ENCODE measurements at regions not wholly inside any gene's neighbourhood (a gene's known extent, or its start where the extent isn't known, plus 50 kb on each side); places are given as distances from the start of the nearest gene placed in this dataset.

DNA sequence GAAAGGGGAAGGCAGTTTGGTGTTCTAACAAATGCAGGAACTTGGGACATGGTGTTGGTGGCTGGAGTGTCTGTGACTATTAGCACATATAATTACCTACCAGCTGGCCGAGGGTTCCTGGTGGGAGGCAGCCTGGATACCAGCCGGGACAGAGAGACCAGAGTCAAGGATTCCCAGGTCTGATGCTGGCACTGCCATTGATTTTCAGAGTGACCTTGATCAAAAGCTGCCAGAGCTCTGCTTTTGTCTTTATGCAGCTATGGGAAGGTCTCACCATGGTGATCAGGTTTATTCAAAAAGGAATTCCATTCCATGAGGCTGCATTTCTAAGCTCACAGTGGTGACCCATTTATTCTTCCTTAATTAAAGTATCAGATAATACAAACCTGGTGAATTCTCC, 101.0 kb upstream of the PWP1 start:
- 95% methylated on average over 2 of the region's 2 CpGs for WGBS
- no peak overlapping the region for H3K4me3 ChIP-seq (ENCODE audit: low read length in 2 of 2)
- no peak for DNase-seq (ENCODE audit: low read depth in 6 of 9, low spot score in 9 of 9)
- peaks cover 3% of the 10 kb centered on the region in 2 donors for H3K36me3 ChIP-seq (ENCODE audit: control insufficient read depth in 2 of 2, insufficient read depth in 2 of 2, low read length in 1 of 2)
- H3K4me1 ChIP-seq (ENCODE audit: control insufficient read depth in 2 of 2, insufficient read depth in 2 of 2, low read length in 2 of 2) = peaks cover 0 to 2% of the 10 kb centered on the region in 2 donors
- H3K27ac ChIP-seq (ENCODE audit: low read depth in 1 of 2, low read length in 1 of 2) = no peak overlapping the region
- H3K9me3 ChIP-seq (ENCODE audit: control insufficient read depth in 2 of 2, insufficient read depth in 1 of 2, low read length in 1 of 2) = no peaks in the 10 kb centered on the region
- peaks cover 0 to 26% of the 10 kb centered on the region in 2 donors for H3K27me3 ChIP-seq (ENCODE audit: control insufficient read depth in 2 of 2, insufficient read depth in 1 of 2, low read length in 1 of 2)

DNA sequence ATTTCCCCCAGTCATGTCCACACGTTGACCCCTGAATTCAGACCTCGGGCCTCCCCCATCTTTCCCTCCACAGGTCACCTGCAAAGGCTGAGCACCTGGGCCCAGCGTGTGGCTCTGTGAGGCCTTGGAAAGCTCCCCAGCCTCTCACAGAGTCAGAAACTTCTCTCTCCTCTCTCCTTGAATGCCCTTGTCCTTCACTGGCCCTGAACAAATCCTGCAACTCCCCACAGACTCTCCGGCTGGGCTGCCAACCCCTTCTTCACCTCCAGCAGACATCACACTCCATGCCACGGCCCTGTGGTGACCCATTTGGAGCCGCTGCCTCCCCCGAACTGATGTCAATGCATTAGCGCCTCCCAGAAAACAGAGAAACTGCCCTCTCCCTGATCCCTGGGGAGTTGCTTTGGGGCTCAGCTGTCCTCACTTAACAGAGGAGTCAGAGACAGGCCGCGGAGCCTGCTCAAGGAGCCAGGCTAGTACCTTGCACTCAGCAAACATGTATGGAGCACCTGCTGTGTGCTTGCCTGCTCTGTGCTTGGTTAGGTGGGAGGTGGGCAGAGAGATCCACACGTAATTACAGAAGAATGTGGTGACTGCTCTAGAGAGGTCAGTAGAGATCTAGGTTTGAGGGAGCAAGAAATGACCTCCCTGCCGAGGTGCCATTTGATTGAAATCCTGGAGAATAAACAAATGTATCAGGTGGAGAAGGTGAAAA, 99.2 kb upstream of the PWP1 start:
- Histone ChIP-seq H3K27ac (ENCODE audit: low read depth in 1 of 2, low read length in 1 of 2) (no peak overlapping the region), H3K36me3 (ENCODE audit: control insufficient read depth in 2 of 2, insufficient read depth in 2 of 2, low read length in 1 of 2) (peaks cover 3% of the 10 kb centered on the region in 2 donors), H3K9me3 (ENCODE audit: control insufficient read depth in 2 of 2, insufficient read depth in 1 of 2, low read length in 1 of 2) (no peaks in the 10 kb centered on the region), H3K4me3 (ENCODE audit: low read length in 2 of 2) (no peak overlapping the region), H3K4me1 (ENCODE audit: control insufficient read depth in 2 of 2, insufficient read depth in 2 of 2, low read length in 2 of 2) (peaks cover 0 to 2% of the 10 kb centered on the region in 2 donors), H3K27me3 (ENCODE audit: control insufficient read depth in 2 of 2, insufficient read depth in 1 of 2, low read length in 1 of 2) (peaks cover 0 to 10% of the 10 kb centered on the region in 2 donors)
- 97% methylated on average over 12 of the region's 12 CpGs for WGBS
- DNase-seq (ENCODE audit: low read depth in 6 of 9, low spot score in 9 of 9) = no peak

DNA sequence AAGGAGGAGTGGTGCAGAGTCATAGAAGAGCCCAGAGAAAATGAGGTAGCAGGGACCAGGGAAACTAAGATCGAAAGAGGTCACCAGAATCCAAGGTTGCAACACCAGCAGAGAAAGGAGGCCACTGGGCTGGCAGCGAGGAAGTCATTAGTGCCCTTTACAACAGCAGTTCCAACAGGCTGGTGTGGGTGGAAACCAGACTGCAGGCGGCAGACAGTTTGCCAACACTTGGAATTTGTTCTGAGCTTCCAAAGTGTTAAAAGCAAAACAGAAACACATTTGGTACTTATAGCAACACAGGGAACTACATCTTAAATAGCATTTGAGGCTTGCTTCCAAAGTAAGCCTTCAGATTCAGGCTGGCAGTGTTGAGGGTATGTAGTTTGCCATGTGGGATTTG, 95.2 kb upstream of the PWP1 start:
- Histone ChIP-seq H3K4me3 (ENCODE audit: low read length in 2 of 2) (no peak overlapping the region), H3K4me1 (ENCODE audit: control insufficient read depth in 2 of 2, insufficient read depth in 2 of 2, low read length in 2 of 2) (no peaks in the 10 kb centered on the region), H3K9me3 (ENCODE audit: control insufficient read depth in 2 of 2, insufficient read depth in 1 of 2, low read length in 1 of 2) (peaks cover 0 to 2% of the 10 kb centered on the region in 2 donors), H3K27ac (ENCODE audit: low read depth in 1 of 2, low read length in 1 of 2) (no peak overlapping the region), H3K27me3 (ENCODE audit: control insufficient read depth in 2 of 2, insufficient read depth in 1 of 2, low read length in 1 of 2) (no peaks in the 10 kb centered on the region), H3K36me3 (ENCODE audit: control insufficient read depth in 2 of 2, insufficient read depth in 2 of 2, low read length in 1 of 2) (no peaks in the 10 kb centered on the region)
- DNase-seq (ENCODE audit: low read depth in 6 of 9, low spot score in 9 of 9) = no peak
- 99% methylated on average over 3 of the region's 3 CpGs for WGBS

DNA sequence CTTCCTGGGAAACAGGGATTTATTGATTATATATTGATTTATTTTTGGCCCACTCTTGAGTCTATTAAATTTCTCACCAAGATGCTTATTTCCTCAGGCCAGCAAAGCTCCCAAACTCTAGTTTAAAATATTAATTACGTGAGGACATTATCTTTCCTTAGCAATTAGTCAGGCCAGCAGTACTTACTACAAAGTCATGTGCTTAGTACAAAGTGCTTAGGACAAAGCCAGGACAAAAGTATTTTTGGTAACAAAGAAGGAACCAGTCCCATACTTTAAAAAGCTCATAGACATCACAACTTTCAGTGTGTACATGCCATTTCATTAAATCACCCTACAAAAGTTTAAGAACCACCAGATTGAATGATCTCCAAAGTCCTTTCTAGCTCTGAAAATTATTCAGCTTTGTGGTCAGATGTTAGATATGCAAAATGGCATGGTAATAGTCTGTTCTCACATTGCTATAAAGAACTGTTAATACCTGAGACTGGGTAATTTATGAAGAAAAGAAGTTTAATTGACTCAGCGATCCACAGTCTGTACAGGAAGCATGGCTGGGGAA, 94.7 kb upstream of the PWP1 start:
- H3K27me3 ChIP-seq (ENCODE audit: control insufficient read depth in 2 of 2, insufficient read depth in 1 of 2, low read length in 1 of 2) = no peaks in the 10 kb centered on the region
- WGBS = 98% methylated on average over 2 of the region's 2 CpGs

DNA sequence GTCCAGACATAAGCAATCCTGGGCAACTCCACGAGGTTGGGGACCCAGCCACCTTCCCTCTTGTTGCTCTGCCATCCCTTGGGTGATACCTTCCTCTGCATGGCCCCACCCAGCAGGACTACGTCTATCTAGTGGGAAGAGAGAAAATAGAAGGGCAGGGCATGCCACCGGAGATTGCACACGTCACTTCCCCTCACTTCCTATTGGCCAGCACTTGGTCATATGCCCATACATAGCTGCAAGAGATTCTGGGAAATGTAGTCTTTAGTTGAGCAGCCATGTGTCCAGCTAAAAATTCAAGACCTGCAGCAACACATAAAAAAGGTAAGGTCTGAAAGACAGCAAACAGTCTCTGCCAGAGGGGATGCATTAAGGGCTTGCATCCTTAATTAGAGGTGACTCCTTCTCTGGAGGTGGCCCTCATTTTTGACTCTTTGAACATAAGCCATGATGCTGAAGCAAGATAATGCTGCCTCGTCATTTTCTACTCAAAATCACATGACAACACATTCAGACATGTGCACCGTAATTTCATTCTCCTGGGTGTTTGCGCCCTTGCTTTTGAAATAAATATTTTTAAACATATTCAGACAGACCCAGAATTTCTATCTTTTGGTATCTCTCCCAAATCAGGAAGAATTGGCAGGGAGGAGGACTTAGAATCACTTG, 91.8 kb upstream of the PWP1 start:
- H3K4me3 ChIP-seq (ENCODE audit: low read length in 2 of 2) = no peak overlapping the region
- H3K4me1 ChIP-seq (ENCODE audit: control insufficient read depth in 2 of 2, insufficient read depth in 2 of 2, low read length in 2 of 2) = no peaks in the 10 kb centered on the region
- no peak overlapping the region for H3K27ac ChIP-seq (ENCODE audit: low read depth in 1 of 2, low read length in 1 of 2)
- 97% methylated on average over 7 of the region's 7 CpGs for WGBS
- peaks cover 0 to 2% of the 10 kb centered on the region in 2 donors for H3K9me3 ChIP-seq (ENCODE audit: control insufficient read depth in 2 of 2, insufficient read depth in 1 of 2, low read length in 1 of 2)
- DNase-seq (ENCODE audit: low read depth in 6 of 9, low spot score in 9 of 9) = no peak
- no peaks in the 10 kb centered on the region for H3K36me3 ChIP-seq (ENCODE audit: control insufficient read depth in 2 of 2, insufficient read depth in 2 of 2, low read length in 1 of 2)
- no peaks in the 10 kb centered on the region for H3K27me3 ChIP-seq (ENCODE audit: control insufficient read depth in 2 of 2, insufficient read depth in 1 of 2, low read length in 1 of 2)

More for the DNA sequence above, 94.7 kb upstream of the PWP1 start:
- no peaks in the 10 kb centered on the region for H3K36me3 ChIP-seq (ENCODE audit: control insufficient read depth in 2 of 2, insufficient read depth in 2 of 2, low read length in 1 of 2)
- no peak overlapping the region for H3K27ac ChIP-seq (ENCODE audit: low read depth in 1 of 2, low read length in 1 of 2)
- H3K4me1 ChIP-seq (ENCODE audit: control insufficient read depth in 2 of 2, insufficient read depth in 2 of 2, low read length in 2 of 2) = no peaks in the 10 kb centered on the region
- no peak overlapping the region for H3K4me3 ChIP-seq (ENCODE audit: low read length in 2 of 2)
- H3K9me3 ChIP-seq (ENCODE audit: control insufficient read depth in 2 of 2, insufficient read depth in 1 of 2, low read length in 1 of 2) = peaks cover 0 to 2% of the 10 kb centered on the region in 2 donors
- DNase-seq (ENCODE audit: low read depth in 6 of 9, low spot score in 9 of 9) = no peak

DNA sequence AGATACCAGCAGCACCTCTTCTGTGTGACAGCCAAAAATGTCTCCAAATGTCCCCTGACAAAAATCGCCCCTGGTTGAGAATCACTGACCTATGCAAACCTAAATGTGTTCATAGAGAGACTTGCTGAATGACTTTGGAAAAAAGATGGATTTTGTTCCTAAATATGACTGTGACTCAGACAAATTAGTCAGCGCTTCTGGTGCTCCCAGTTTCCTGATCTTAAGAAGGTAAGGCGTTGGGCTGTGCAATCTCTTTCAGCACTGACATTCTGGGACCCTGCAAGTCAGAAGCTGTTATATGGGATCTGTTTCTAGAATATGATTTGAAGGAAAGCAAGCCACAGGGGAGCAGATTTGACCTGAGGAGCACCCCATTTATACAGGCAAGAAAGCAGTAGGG, 90.6 kb upstream of the PWP1 start:
- WGBS = 98% methylated on average over 3 of the region's 3 CpGs

DNA sequence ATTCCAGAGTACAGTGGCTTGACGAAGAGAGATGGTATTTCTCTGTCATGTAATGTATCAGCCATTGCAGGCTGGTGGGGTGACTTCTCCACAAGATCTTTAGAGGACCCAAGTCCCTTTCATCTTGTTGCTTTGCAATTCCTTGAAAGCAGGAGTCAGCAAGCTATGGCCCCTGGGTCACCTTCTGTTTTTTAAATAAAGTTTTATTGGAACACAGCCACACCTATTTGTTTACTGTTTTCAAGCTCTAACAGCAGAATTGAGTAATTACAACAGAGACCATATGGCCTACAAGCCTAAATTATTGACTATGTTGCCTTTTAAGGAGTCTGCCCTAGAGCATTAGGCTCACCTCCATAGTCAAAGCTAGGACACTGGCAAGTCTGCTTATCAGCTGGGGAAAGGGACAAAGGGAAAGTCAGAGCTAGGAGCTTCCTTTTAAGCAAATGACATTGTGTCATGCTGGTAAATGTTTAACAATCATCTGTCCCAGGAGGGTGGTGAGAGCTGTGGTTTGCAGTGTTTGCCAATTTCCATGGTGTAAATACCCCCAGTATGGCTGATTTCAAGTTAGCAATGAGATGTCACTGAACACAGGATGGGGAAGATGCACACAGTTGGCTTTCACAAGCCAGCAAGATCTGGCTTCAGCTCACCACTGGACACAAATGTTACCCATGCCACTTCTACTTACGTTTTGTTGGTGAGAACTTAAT, 87.7 kb upstream of the PWP1 start:
- Histone ChIP-seq H3K4me1 (ENCODE audit: control insufficient read depth in 2 of 2, insufficient read depth in 2 of 2, low read length in 2 of 2) (no peaks in the 10 kb centered on the region), H3K27ac (ENCODE audit: low read depth in 1 of 2, low read length in 1 of 2) (no peak overlapping the region), H3K36me3 (ENCODE audit: control insufficient read depth in 2 of 2, insufficient read depth in 2 of 2, low read length in 1 of 2) (no peaks in the 10 kb centered on the region), H3K27me3 (ENCODE audit: control insufficient read depth in 2 of 2, insufficient read depth in 1 of 2, low read length in 1 of 2) (no peaks in the 10 kb centered on the region), H3K9me3 (ENCODE audit: control insufficient read depth in 2 of 2, insufficient read depth in 1 of 2, low read length in 1 of 2) (peaks cover 0 to 2% of the 10 kb centered on the region in 2 donors), H3K4me3 (ENCODE audit: low read length in 2 of 2) (no peak overlapping the region)
- no peak for DNase-seq (ENCODE audit: low read depth in 6 of 9, low spot score in 9 of 9)
- 98% methylated on average over 2 of the region's 2 CpGs for WGBS

More for the DNA sequence above, 90.6 kb upstream of the PWP1 start:
- no peaks in the 10 kb centered on the region for H3K4me1 ChIP-seq (ENCODE audit: control insufficient read depth in 2 of 2, insufficient read depth in 2 of 2, low read length in 2 of 2)
- peaks cover 0 to 2% of the 10 kb centered on the region in 2 donors for H3K9me3 ChIP-seq (ENCODE audit: control insufficient read depth in 2 of 2, insufficient read depth in 1 of 2, low read length in 1 of 2)
- no peak for DNase-seq (ENCODE audit: low read depth in 6 of 9, low spot score in 9 of 9)
- no peaks in the 10 kb centered on the region for H3K27me3 ChIP-seq (ENCODE audit: control insufficient read depth in 2 of 2, insufficient read depth in 1 of 2, low read length in 1 of 2)
- H3K27ac ChIP-seq (ENCODE audit: low read depth in 1 of 2, low read length in 1 of 2) = no peak overlapping the region
- no peaks in the 10 kb centered on the region for H3K36me3 ChIP-seq (ENCODE audit: control insufficient read depth in 2 of 2, insufficient read depth in 2 of 2, low read length in 1 of 2)
- no peak overlapping the region for H3K4me3 ChIP-seq (ENCODE audit: low read length in 2 of 2)

DNA sequence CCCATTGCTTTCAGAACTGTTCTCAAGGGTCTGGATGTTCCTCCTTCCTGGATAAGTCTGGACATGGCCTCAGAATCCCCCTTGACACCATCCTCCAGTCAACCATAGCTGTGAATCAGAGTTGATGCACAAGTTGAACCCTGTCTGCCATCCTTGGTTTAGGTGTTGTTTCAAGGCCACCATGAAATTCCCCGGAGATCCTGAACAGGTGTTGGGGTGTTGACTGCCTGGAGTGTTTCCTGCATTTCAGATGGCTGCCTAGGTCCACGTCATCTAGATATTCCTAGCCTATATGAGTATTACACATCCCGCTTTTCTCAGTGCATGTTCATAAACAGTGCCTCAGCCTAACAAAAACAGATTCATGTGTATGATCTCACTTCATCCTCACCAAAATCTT, 86.7 kb upstream of the PWP1 start:
- Histone ChIP-seq H3K4me3 (ENCODE audit: low read length in 2 of 2) (no peak overlapping the region), H3K4me1 (ENCODE audit: control insufficient read depth in 2 of 2, insufficient read depth in 2 of 2, low read length in 2 of 2) (no peaks in the 10 kb centered on the region), H3K9me3 (ENCODE audit: control insufficient read depth in 2 of 2, insufficient read depth in 1 of 2, low read length in 1 of 2) (no peaks in the 10 kb centered on the region), H3K27me3 (ENCODE audit: control insufficient read depth in 2 of 2, insufficient read depth in 1 of 2, low read length in 1 of 2) (no peaks in the 10 kb centered on the region), H3K27ac (ENCODE audit: low read depth in 1 of 2, low read length in 1 of 2) (no peak overlapping the region), H3K36me3 (ENCODE audit: control insufficient read depth in 2 of 2, insufficient read depth in 2 of 2, low read length in 1 of 2) (no peaks in the 10 kb centered on the region)
- WGBS = 97% methylated on average over 3 of the region's 3 CpGs
- DNase-seq (ENCODE audit: low read depth in 6 of 9, low spot score in 9 of 9) = no peak
